Erythroblast (primary cell): ENCODE measurements at regions not wholly inside any gene's neighbourhood (a gene's known extent, or its start where the extent isn't known, plus 50 kb on each side); places are given as distances from the start of the nearest gene placed in this dataset.

ENCODE experiments used
- GATA1 ChIP-seq: IDR thresholded peaks from 2 replicates; pipeline ENCODE4 v1.6.1; 2011; ENCODE audit warnings: low read depth, mild to moderate bottlenecking, control low read depth, low read length, moderate library complexity
- POLR2A ChIP-seq: IDR thresholded peaks from 2 replicates; pipeline ENCODE4 v1.6.1; 2011; ENCODE audit warnings: mild to moderate bottlenecking, low read length

- no peak for TF ChIP-seq POLR2A
- TF ChIP-seq GATA1: no peak
These were observed 280.6 kb downstream of the HDGFL1 start for GRCh38 chr6:22849921-22850320.
